ENCODE measurements at regions not wholly inside any gene's neighbourhood (a gene's known extent, or its start where the extent isn't known, plus 50 kb on each side); places are given as distances from the start of the nearest gene placed in this dataset.

GRCh38 chr4:77372375-77372774, 215.4 kb downstream of the CCNG2 start:
- Histone ChIP-seq H3K27me3 (no peaks in the 10 kb centered on the region), H3K4me3 (no peak overlapping the region), H3K9me3 (no peaks in the 10 kb centered on the region), H3K4me1 (no peaks in the 10 kb centered on the region), H3K27ac (no peak overlapping the region), H3K36me3 (no peaks in the 10 kb centered on the region)
- intact Hi-C loops (cut with DNase I), result no loop called here
- DNase-seq (ENCODE audit: low spot score in 2 of 2), result no peak
- TF ChIP-seq, protein P1, sequence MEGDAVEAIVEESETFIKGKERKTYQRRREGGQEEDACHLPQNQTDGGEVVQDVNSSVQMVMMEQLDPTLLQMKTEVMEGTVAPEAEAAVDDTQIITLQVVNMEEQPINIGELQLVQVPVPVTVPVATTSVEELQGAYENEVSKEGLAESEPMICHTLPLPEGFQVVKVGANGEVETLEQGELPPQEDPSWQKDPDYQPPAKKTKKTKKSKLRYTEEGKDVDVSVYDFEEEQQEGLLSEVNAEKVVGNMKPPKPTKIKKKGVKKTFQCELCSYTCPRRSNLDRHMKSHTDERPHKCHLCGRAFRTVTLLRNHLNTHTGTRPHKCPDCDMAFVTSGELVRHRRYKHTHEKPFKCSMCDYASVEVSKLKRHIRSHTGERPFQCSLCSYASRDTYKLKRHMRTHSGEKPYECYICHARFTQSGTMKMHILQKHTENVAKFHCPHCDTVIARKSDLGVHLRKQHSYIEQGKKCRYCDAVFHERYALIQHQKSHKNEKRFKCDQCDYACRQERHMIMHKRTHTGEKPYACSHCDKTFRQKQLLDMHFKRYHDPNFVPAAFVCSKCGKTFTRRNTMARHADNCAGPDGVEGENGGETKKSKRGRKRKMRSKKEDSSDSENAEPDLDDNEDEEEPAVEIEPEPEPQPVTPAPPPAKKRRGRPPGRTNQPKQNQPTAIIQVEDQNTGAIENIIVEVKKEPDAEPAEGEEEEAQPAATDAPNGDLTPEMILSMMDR (IDR thresholded peaks at IDR 0.05), result no peak

DNA sequence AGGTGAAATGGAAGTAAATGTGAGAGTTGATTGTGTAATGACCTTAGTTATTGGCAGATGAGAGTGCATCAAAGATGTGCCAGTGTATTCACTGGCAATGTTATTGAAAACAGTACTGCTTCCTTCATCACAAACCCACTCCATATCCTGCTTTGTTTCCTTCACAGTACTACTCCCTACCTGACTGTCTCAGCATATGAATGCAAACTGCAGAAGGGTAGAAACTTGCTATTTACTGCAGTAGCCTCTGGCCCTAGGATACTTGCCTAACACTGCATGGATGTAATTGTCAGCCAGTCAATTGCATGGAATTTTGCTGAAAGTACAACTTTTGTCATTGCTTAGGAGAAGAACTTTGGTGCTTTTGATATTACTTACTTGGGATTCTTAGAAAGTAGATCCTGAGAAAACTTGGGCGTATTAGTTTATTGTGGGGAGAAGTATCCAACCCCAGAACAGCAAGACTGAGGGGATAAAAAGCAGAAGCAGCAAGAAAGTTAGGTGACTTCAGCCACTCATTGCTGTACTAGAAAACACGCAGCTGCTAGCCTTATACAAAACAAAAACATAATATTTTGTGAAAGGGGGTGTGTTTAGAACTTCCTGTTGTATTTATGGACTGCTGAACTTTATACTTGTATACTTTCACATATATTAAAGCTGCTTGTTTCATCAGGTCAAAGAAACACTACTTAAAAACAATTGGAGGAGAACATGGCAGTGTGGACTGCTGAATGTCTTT, 219.0 kb downstream of the CCNG2 start:
- Histone ChIP-seq H3K36me3 (no peaks in the 10 kb centered on the region), H3K27ac (no peak overlapping the region), H3K4me1 (no peaks in the 10 kb centered on the region), H3K9me3 (no peaks in the 10 kb centered on the region), H3K27me3 (no peaks in the 10 kb centered on the region), H3K4me3 (no peak overlapping the region)
- intact Hi-C loops (cut with DNase I), result no loop called here
- no peak for DNase-seq (ENCODE audit: low spot score in 2 of 2)
- TF ChIP-seq, protein P1 (IDR thresholded peaks at IDR 0.05), result no peak

DNA sequence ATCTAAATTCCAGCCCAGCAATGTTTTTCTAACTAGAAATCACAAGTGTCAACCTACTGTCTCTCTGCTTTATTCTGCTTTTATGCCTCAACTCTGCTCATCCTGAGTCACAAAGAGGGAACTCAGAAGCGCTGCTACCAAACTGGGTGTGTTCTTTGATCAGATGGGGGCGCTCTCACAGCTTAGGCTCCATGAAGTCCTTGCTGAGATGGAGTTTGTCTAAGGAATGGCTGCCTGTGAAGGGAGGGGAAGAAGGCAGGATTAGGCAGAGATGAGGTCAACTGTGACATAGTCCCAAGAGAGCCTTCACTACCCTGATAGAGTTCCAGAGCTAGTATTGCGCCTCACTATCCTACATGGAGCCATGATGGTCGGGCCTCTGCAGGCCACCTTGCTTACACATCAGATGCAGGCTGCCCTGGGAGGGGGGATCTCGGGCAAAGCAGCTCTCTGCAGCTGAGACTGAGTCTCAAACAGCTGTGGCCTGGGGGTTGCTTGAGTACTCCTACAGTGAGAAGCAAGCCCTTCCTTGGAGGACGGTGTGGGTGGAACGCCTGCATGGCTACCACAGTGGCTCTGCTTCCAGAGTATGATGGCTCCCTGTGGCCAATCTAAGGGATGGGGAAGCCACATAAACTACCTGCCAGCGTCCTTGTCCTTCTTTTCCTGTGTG, 219.9 kb downstream of the CCNG2 start:
- no peaks in the 10 kb centered on the region for H3K27me3 ChIP-seq
- H3K4me1 ChIP-seq, result no peaks in the 10 kb centered on the region
- no peak overlapping the region for H3K4me3 ChIP-seq
- no peak overlapping the region for H3K27ac ChIP-seq
- DNase-seq (ENCODE audit: low spot score in 2 of 2), result no peak
- H3K9me3 ChIP-seq, result no peaks in the 10 kb centered on the region
- intact Hi-C loops (cut with DNase I), result no loop called here
- TF ChIP-seq, protein P1 (IDR thresholded peaks at IDR 0.05), result no peak
- no peaks in the 10 kb centered on the region for H3K36me3 ChIP-seq

GRCh38 chr4:77384094-77384493, 221.5 kb upstream of the CXCL13 start:
- Histone ChIP-seq H3K9me3 (no peaks in the 10 kb centered on the region), H3K27me3 (no peaks in the 10 kb centered on the region), H3K27ac (no peak overlapping the region), H3K4me1 (no peaks in the 10 kb centered on the region), H3K36me3 (no peaks in the 10 kb centered on the region), H3K4me3 (no peak overlapping the region)
- TF ChIP-seq, protein P1 (IDR thresholded peaks at IDR 0.05), result no peak
- intact Hi-C loops (cut with DNase I), result loop anchor here (2.0 kb wide), 1 partner anchor 49 kb away; no protein-coding TSS in a partner anchor
- DNase-seq (ENCODE audit: low spot score in 2 of 2), result no peak

DNA sequence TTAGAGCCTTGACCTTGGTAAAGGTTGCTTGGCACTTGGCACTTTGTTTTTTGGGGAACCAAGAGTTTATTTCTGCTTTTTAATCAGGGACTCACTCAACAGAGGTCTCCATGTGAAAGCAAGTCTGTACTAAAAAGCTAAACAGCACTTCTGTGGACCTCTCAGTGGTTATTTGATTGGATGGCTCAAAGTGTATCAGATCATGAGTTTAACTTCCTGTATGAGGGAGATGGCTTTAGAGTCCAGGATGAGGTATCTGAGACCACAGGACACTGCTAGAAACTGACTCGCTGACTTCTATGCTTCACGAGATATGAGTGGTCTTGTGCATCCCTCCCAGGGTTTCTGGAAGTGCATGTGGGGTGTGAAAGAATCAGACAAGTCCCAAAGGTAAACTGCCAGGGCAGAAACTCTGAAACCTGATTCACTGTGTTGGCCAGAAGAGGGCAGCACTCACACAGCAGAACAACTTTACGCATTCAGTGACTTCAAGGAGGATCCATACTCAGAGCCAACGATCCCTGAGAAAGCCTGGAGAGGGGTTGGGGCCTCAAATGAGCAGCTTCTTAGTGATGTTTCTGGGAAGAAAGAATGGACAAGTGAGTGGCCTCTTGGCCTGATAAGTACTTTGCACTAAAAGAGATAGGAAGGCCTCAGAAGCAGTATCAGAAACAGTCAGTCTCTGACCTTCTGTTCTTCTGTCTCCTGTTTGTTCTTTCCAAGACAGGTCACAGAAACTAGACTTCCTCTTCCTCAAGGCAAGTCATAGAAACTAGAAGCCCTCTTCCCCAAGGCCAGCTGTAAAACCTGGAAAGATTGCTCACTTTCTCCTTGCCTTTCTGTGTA, 220.3 kb upstream of the CXCL13 start:
- no peak overlapping the region for H3K27ac ChIP-seq
- peak in 1 of 2 donors; percentile 75 for DNase-seq (ENCODE audit: low spot score in 2 of 2)
- TF ChIP-seq, protein P1 (IDR thresholded peaks at IDR 0.05), result peak; percentile 67 to 87 (median 72)
- H3K27me3 ChIP-seq, result no peaks in the 10 kb centered on the region
- H3K4me1 ChIP-seq, result no peaks in the 10 kb centered on the region
- H3K4me3 ChIP-seq, result no peak overlapping the region
- H3K9me3 ChIP-seq, result no peaks in the 10 kb centered on the region
- intact Hi-C loops (cut with DNase I), result loop anchor here (1.0 to 2.0 kb wide), 3 partner anchors 47 to 233 kb away; no protein-coding TSS in a partner anchor
- H3K36me3 ChIP-seq, result no peaks in the 10 kb centered on the region
